Ovary (tissue), 7 donors: ENCODE measurements at regions not wholly inside any gene's neighbourhood (a gene's known extent, or its start where the extent isn't known, plus 50 kb on each side); places are given as distances from the start of the nearest gene placed in this dataset.

Experiments
- DNase-seq, 5 donors: peaks; one replicate each; pipeline ENCODE4 v3.0.0-alpha.2; 2019 to 2020
- H3K27ac ChIP-seq, 2 donors: fragments of 200-600 bp; one replicate each; pipeline versions ENCODE4 v1.5.1 to v1.8.0; 2019 to 2022
- H3K27me3 ChIP-seq: fragments of 200-600 bp; one replicate; pipeline ENCODE4 v1.8.0; 2022
- H3K36me3 ChIP-seq: fragments of 200-600 bp; sonication (generic); one replicate; pipeline ENCODE4 v1.5.1; 2019
- H3K4me1 ChIP-seq: one replicate; pipeline ENCODE4 v1.8.1; 2013; ENCODE audit warnings: mild to moderate bottlenecking, moderate library complexity; ENCODE audit not compliant: insufficient read depth
- H3K4me3 ChIP-seq: fragments of 200-600 bp; sonication (generic); one replicate; pipeline ENCODE4 v1.5.1; 2017
- H3K9me3 ChIP-seq, 2 donors: fragments of 200-600 bp in 1 of 2; sonication (generic) in 1 of 2; one replicate each; pipeline versions ENCODE4 v1.5.1 to v1.8.1; 2013 to 2019; ENCODE audit warnings: mild to moderate bottlenecking in 1 of 2, moderate library complexity in 1 of 2
- CTCF ChIP-seq, 3 donors: fragments of 450-650 bp in 2 of 3; fragments of 200-600 bp in 1 of 3; IDR thresholded peaks; one replicate each; pipeline versions ENCODE4 v1.5.1 to v1.8.0; 2016 to 2022; ENCODE audit warnings: antibody characterized with exemption in 3 of 3, mild to moderate bottlenecking in 1 of 3
- EP300 ChIP-seq: sonication (generic); formaldehyde crosslinking; IDR thresholded peaks from one replicate; pipeline ENCODE4 v1.6.1; 2017; ENCODE audit warnings: antibody characterized with exemption
- POLR2A ChIP-seq: fragments of 450-650 bp; IDR thresholded peaks from one replicate; pipeline ENCODE4 v1.6.1; 2017; ENCODE audit warnings: antibody characterized with exemption, mild to moderate bottlenecking, moderate library complexity
- WGBS, 3 donors: extraction: QIAGEN DNeasy Blood & Tissue Kit in 1 of 3; methylation state at CpG; one replicate each; pipeline versions ENCODE4 v1.1.5 to v1.1.7; 2013 to 2017; 5-methylcytosine and 5-hydroxymethylcytosine counted together
- intact Hi-C, 4 donors: fragments of 100-400 bp; cut with DNase I; formaldehyde crosslinking; loops; one replicate each; pipeline versions ENCODE4 v1.11.0 to v1.15.1; 2022 to 2023
- donor health status: DM: no; HTN: no; CAD: no; lungs with moderate emphysema.
- donor health status: DM: no; HTN: no; CAD: no.
- donor health status: Bipolar disorder and iron deficiency.
- donor health status: DM: no; HTN: no; CAD: no.
- donor health status: DM: yes; HTN: yes; CAD: no.

- Histone ChIP-seq H3K27ac (no peak overlapping the region), H3K36me3 (no peaks in the 10 kb centered on the region), H3K4me3 (no peak overlapping the region), H3K27me3 (no peaks in the 10 kb centered on the region), H3K9me3 (no peaks in the 10 kb centered on the region), H3K4me1 (no peaks in the 10 kb centered on the region)
- DNase-seq = no peak
- TF ChIP-seq CTCF (IDR thresholded peaks at IDR 0.05) (no peak), EP300 (no peak), POLR2A (no peak)
- intact Hi-C loops = no loop called here
- WGBS, 3 donors = 94 to 96% (median 95%) methylated on average over 2 of the region's 2 CpGs
Observed at GRCh38 chr11:116079580-116079979, 575.4 kb upstream of the CADM1 start.

- Histone ChIP-seq H3K4me3 (no peak overlapping the region), H3K4me1 (no peaks in the 10 kb centered on the region), H3K27me3 (no peaks in the 10 kb centered on the region), H3K36me3 (no peaks in the 10 kb centered on the region), H3K27ac (no peak overlapping the region), H3K9me3 (no peaks in the 10 kb centered on the region)
- DNase-seq = no peak
- intact Hi-C loops = no loop called here
- 55 to 74% (median 61%) methylated on average over 6 of the region's 6 CpGs for WGBS, 3 donors
- TF ChIP-seq EP300 = no peak
- no peak for TF ChIP-seq POLR2A
- TF ChIP-seq CTCF (IDR thresholded peaks at IDR 0.05) = no peak
Observed at GRCh38 chr11:116078101-116078591, 573.9 kb upstream of the CADM1 start.

- intact Hi-C loops = no loop called here
- no peak for DNase-seq
- no peaks in the 10 kb centered on the region for H3K27me3 ChIP-seq
- H3K27ac ChIP-seq = no peak overlapping the region
- no peaks in the 10 kb centered on the region for H3K36me3 ChIP-seq
- WGBS, 3 donors = 91 to 93% (median 92%) methylated on average over 2 of the region's 2 CpGs
- no peak overlapping the region for H3K4me3 ChIP-seq
- H3K4me1 ChIP-seq = no peaks in the 10 kb centered on the region
- TF ChIP-seq POLR2A = no peak
- TF ChIP-seq CTCF (IDR thresholded peaks at IDR 0.05) = no peak
- TF ChIP-seq EP300 = no peak
- no peaks in the 10 kb centered on the region for H3K9me3 ChIP-seq
Observed at GRCh38 chr11:116077092-116077491, 572.9 kb upstream of the CADM1 start.

GRCh38 chr11:116073854-116074837 lies 569.9 kb upstream of the CADM1 start:
- intact Hi-C loops = no loop called here
- no peaks in the 10 kb centered on the region for H3K4me1 ChIP-seq

More at GRCh38 chr11:116073854-116074837, 569.9 kb upstream of the CADM1 start:
- TF ChIP-seq CTCF (IDR thresholded peaks at IDR 0.05) (no peak), EP300 (no peak), POLR2A (no peak)
- DNase-seq = no peak
- Histone ChIP-seq H3K36me3 (no peaks in the 10 kb centered on the region), H3K27ac (no peak overlapping the region), H3K9me3 (no peaks in the 10 kb centered on the region), H3K27me3 (no peaks in the 10 kb centered on the region), H3K4me3 (no peak overlapping the region)
- WGBS, 3 donors = 42 to 50% (median 49%) methylated on average over 18 of the region's 18 CpGs
